GM18505 (cell line): ENCODE measurements at regions not wholly inside any gene's neighbourhood (a gene's known extent, or its start where the extent isn't known, plus 50 kb on each side); places are given as distances from the start of the nearest gene placed in this dataset.

Experiments
- ATAC-seq: cut with Tn5 transposase; IDR thresholded peaks from one replicate; pipeline ENCODE4 v1.9.1; 2021; ENCODE audit not compliant: unreplicated experiment
- POLR2A ChIP-seq: IDR thresholded peaks from 4 replicates; pipeline ENCODE4 v1.6.1; 2011; ENCODE audit warnings: borderline replicate concordance; ENCODE audit not compliant: insufficient read depth, insufficient read length; ENCODE audit errors: extremely low read depth

GRCh38 chr5:125717209-125717608 is 706.0 kb upstream of the GRAMD2B start:
- no peak for ATAC-seq
- TF ChIP-seq POLR2A, result no peak

- TF ChIP-seq POLR2A, result no peak
- no peak for ATAC-seq
Observed at GRCh38 chr5:125719681-125720347, 703.4 kb upstream of the GRAMD2B start.

- ATAC-seq, result no peak
- TF ChIP-seq POLR2A, result no peak
Observed at GRCh38 chr5:125720348-125720685, 702.9 kb upstream of the GRAMD2B start.

GRCh38 chr5:125720721-125721120 is 702.5 kb upstream of the GRAMD2B start:
- ATAC-seq, result no peak
- TF ChIP-seq POLR2A, result no peak

- TF ChIP-seq POLR2A, result no peak
- ATAC-seq, result no peak
Observed at GRCh38 chr5:125722550-125722949, 700.7 kb upstream of the GRAMD2B start.

- ATAC-seq, result no peak
- no peak for TF ChIP-seq POLR2A
Observed at GRCh38 chr5:125725691-125726090, 697.5 kb upstream of the GRAMD2B start.

GRCh38 chr5:125743939-125744338 is 679.3 kb upstream of the GRAMD2B start:
- no peak for ATAC-seq

GRCh38 chr5:125746917-125747316 is 676.3 kb upstream of the GRAMD2B start:
- no peak for ATAC-seq
- no peak for TF ChIP-seq POLR2A

More at GRCh38 chr5:125743939-125744338, 679.3 kb upstream of the GRAMD2B start:
- no peak for TF ChIP-seq POLR2A

GRCh38 chr5:125750147-125750860 is 672.9 kb upstream of the GRAMD2B start:
- no peak for ATAC-seq
- no peak for TF ChIP-seq POLR2A

- no peak for ATAC-seq
- TF ChIP-seq POLR2A, result no peak
Observed at GRCh38 chr5:125750861-125751186, 672.4 kb upstream of the GRAMD2B start.

- no peak for TF ChIP-seq POLR2A
- no peak for ATAC-seq
Observed at GRCh38 chr5:125756456-125756855, 666.8 kb upstream of the GRAMD2B start.

- ATAC-seq, result no peak
- TF ChIP-seq POLR2A, result no peak
Observed at GRCh38 chr5:125766706-125767105, 656.5 kb upstream of the GRAMD2B start.

- no peak for TF ChIP-seq POLR2A
- ATAC-seq, result no peak
Observed at GRCh38 chr5:125775896-125776295, 647.3 kb upstream of the GRAMD2B start.

GRCh38 chr5:125776656-125777139 is 646.5 kb upstream of the GRAMD2B start:
- no peak for TF ChIP-seq POLR2A
- no peak for ATAC-seq
